CD4-positive, alpha-beta T cell treated with Interleukin-17A for 1 hour (primary cell): ENCODE measurements at regions not wholly inside any gene's neighbourhood (a gene's known extent, or its start where the extent isn't known, plus 50 kb on each side); places are given as distances from the start of the nearest gene placed in this dataset.
"Not testable (repeated sequence)": the region's sequence is repeated elsewhere in the genome, so short reads cannot be mapped to it uniquely, and the experiment has no call there.

Source experiments
- DNase-seq: peaks from one replicate; pipeline ENCODE4 v3.0.0-alpha.2; 2020

DNA sequence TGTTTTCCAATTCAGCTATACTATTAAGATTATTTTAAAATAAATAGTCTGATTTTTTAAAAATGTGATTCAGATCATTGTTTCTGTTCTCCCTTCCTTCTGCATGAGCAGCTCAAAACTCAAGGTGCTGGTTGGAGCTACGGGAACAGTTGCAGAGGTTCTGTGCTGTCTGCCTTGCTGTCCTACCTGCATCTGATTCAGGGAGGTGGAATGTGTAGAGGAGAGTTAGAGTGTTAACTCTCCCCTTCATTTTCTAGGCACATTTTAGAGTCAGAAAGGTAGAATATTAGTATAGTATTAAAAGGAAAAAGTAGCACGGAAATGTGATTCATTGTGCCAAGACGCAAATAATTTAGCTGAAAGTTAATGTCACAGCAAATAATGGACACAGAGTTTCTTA lies 188.1 kb upstream of the SLC35B3 start:
- DNase-seq, result no peak

DNA sequence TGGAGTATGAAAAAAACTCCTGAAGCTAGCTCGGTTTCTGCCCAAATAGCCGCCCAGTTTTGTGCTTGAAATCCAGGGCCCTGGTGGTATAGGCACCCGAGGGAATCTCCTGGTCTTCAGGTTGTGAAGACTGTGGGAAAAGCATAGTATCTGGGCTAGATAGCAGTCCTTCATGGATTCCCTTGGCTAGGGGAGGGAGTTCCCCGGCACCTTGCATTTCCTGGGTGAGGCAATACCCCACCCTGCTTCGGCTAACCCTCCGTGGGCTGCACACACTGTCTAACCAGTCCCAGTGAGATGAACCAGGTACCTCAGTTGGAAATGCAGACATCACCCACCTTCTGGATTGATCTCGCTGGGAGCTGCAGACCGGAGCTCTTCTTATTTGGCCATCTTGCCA lies 184.5 kb upstream of the SLC35B3 start:
- no peak for DNase-seq

DNA sequence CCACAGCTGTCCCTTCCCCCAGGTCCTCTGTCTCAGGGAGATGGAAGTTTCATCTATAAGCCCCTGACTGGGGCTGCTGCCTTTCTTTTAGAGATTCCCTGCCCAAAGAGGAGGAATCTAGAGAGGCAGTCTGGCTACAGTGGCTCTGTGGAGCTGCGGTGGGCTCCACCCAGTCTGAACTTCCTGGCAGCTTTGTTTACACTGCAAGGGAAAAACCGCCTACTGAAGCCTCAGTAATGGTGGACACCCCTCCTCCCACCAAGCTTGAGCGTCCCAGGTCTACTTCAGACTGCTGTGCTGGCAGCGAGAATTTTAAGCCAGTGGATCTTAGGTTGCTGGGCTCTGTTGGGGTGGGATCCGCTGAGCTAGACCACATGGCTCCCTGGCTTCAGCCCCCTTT lies 184.1 kb upstream of the SLC35B3 start:
- DNase-seq, result not testable (repeated sequence)

DNA sequence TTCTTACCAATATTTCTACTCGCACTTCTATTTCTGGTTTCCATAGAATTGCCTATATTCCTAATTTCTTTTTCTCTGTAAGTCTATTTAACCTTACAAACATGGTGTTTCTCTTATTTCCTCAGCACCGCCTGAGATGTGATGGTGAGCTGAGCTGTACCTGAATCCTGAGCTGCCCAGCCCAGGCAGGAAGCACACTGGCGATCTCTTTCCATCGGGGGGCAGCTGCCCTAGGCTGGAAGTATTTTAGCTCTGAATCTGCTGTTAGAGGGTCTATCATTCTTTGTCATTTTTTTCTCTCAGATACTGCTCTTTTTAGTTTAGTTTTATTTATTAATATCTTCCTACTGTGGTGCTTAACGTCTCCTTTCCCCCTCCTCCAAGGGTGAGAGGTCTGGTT lies 173.4 kb upstream of the SLC35B3 start:
- no peak for DNase-seq

DNA sequence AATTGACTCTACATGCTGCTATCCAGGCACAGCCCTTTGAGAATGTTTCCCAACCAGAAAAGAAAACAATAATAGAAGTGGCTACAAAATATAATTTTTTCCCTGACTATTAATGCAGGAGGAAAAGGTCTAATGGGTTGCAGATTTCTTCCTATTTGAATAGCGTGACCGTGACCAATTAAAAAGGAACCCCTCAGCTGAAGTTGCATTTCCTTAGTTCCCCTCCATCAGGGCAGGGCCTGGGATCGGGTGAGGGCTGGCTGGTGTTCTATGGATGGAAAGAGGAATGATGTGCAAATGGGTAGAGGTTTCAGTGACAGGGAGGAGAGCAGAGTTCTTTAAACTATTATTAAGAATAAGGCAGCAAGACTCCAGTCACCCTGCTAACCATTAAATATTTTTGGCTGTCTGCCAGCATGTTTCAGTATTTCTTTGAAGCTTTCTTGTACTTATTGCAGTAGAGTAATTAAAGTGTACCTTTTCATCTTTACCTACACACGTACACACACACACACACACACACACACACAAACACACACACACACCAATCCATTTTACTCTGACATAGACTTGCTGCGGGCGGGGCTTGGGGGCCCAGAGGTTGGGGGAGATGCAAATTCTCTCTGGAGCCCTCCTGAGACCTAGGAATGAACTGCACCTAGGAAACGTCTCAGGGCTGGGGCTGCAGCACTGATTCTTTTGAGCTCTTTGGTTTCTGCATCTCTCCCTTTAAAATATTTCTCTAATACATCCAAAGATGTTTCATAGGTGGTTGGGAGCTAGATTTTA lies 154.8 kb upstream of the SLC35B3 start:
- DNase-seq, result no peak

DNA sequence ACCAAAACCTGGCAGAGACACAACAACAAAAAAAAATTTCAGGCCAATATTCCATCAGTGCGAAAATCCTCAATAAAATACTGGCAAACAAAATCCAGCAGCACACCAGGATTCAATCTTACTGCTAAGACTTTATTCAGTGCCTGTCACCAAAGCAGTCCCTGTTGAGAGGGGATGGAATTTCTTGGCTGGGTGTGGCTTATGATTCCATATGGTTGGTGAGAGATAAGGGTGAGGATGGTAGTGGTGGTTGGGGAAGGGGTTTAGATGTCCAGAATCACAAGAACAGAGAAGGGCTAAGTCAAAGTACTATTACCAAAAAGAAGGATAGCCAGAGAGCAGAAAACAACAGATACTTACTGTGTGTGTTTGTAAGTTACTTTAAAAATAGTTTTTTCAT lies 152.8 kb upstream of the SLC35B3 start:
- DNase-seq, result no peak

DNA sequence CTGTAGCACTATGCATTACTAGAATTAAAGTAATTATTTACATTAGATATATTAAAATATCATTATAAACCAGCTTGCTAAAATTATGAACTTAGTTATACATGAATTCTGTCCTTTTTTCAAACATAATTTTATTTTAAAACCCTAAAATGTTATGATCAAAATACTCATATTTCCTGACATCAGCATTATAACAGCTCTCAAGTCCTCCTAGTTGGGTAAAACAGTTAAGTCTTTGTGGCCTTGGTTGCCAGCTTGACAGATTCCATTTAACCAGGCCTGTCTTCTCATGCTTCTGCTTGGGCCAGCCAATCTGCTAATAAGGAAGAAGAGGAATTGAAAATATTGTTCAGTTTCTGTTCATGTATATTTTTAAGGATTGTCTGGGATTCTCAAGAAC lies 147.9 kb upstream of the SLC35B3 start:
- DNase-seq, result no peak

DNA sequence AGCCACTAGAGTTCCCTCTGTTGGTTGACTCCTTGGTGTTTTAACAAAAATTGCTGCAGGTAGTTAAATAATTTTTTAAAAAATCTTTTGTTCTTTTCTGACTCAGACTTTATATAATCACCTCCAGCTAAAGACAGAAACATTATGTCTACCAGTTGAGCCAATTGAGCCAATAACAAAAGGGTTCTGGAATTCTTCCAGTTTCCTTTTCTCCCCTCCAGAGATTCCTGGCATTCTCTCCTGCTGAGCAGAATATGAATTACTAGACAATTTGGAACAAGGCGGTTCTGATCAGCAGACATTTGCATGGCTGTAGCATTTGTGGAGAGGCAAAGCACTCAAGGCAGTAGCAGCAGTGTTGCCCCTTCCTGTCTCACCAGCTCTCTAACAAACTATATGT lies 144.0 kb upstream of the SLC35B3 start:
- no peak for DNase-seq

DNA sequence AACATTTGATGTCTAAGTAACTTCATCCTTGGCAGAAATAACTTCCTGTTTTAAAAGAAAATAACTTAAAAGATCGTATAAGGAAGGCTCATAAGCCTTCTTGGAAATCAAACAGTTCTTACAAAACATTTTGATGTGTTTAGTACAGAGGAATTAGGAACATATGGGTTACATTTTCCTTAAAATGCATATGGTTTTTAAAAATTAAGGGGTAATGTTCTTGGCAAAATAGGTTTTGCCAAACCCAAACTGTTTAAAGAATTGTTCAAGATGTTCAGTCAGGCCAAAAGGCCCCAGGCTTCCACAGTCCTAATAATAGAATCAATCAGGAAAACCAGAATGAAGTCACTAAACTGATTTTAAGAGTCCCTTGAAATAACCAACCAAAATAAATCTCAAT lies 142.7 kb upstream of the SLC35B3 start:
- DNase-seq, result no peak

DNA sequence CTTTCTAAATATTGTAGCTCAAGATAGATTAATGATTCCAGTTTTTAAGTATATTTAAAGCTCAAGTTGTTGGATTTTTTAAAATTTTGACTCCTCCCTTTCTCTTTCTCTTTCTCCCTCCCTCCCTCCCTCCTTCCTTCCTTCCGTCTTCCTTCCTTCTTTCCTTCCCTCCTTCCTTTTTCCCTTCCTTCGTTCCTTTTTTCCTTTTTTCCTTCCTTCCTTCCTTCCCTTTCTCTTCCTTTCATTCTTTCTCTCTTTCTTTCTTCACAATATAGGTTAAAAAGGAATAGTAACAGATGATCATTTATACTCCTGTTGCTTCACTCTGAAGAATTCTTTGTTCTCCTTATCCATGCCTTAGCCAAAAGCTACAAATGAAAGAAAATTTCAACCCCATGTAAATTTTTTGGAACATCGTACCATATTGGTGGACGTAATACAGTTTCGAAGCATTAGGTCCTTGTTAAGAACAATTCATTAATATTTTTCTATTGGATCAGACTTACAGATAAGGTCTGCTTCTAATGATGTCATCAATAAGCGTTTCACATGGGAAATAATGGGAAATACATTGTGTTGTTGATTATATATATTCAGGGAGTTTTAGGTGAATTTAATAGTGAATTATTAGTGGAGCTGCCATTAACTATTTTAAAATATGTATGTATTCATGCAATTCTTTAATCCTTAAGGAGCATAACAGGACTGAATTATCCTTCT lies 139.6 kb upstream of the SLC35B3 start:
- no peak for DNase-seq

DNA sequence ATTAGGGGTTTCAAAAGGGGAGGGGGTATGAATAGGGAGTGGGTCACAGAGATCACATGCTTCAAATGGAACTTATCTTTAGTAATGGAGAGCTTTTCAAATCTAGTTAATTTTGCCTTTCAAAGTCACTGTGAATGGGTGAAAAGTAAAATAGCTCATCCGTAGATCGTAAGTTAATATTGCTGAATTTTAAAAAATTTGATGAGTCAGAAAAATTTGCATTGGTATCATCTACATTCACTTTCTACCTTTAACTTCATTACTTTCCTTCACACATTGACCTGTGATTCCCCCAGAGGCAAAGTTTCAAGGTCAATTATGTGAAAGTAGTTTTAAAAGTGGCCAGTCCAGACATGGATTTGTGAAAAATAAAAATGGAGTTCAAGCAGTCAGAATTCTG lies 139.0 kb upstream of the SLC35B3 start:
- DNase-seq, result no peak

DNA sequence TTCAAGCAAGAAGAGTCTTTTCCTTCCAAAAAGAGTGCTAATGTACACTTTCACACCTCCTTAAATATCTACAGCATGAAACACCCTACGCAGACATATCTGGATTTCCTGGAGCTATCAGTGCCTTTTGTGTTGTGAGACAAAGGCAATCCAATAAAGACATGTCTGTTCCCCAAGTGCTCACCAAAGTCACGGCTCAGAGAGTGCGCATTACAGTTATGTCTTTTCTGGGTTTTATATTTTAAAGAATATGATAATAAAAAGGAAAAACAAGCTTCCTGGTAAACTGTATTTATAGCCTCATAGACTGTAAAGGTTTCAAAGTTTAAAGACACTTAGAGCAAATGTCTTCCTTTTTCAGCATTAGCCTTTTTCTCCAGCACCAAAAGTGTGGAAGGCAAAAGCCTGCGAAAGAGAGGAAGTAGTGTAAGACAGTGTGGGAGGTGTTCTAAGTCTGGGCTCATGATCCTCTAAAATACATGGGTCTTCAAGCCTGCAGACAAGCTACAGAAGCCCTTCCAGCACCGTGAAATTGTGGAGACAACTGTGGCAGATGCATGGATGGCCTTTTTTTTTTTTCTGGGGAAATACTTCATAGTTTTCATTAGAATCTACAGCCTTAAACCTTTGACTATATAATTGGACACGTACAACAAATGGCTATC lies 135.0 kb upstream of the SLC35B3 start:
- no peak for DNase-seq

DNA sequence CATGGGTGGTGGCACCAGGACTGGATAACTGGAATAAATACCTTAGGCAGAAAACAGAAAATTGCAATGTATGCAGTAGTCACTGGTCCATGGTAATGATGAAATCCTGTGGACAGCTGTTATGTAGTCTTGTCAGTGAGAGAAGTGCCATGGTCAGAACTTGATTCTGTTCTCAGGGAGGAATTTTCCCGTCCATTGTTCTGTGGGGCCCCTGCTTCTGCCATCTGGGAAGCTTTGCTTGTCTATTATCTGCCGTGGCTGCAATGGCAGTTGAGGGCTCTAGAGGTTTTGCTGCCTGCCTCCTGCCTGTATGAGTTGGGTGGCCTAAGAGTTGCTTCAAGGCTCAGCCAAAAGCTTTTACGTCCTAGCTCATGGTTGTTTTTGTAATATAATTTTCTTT lies 126.8 kb upstream of the SLC35B3 start:
- DNase-seq, result no peak

DNA sequence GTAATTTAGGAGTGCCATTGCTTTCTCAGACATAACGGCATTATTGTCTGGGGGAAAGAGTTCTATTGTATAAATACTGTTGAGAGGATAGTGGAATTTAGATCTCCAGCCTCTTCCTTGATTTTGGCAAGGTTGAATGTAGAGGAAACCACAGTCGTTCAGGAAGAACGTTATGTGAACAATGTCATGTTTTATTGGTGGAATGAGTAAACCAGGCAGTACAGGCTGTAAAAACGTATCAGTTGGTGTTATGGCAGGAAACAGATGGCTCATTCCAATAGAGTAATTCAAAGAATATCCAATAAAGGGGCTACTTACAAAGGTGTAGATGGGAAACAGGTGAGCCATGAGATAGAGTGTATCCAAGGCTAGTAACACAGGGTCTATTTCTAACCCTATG lies 123.6 kb upstream of the SLC35B3 start:
- no peak for DNase-seq

DNA sequence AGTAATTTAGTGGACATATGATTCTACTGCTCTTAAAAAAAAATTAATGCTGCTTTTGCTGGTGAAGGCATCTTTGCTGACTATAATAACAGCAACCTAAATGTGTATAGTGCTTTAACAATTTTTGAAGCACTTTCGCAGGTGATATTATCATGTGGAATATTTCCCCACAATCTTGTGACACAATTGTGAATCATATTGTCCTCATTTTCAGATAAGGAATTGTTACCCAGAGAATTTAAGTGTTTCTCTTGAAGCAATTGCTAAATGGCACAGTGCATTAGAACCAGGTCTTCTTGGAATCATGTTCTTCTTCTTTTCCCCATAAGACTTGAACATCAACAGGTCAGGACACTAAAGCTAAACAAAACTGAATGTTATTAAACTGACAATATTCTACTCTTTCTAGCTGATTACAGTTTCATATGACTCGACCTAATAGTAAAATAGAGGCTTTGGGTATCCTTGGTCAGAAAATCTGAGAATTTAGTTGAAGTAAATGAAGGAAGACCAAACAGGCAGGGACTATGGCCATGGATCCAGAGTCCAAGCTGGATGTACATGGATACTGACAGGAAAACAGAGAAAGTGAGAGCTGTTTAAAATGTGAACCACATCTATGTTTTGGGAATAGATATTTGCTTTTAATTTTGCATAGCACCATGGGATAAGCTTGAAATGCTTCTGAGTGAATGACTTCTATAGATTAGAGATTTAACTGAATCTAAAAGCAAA lies 121.8 kb upstream of the SLC35B3 start:
- DNase-seq, result no peak

DNA sequence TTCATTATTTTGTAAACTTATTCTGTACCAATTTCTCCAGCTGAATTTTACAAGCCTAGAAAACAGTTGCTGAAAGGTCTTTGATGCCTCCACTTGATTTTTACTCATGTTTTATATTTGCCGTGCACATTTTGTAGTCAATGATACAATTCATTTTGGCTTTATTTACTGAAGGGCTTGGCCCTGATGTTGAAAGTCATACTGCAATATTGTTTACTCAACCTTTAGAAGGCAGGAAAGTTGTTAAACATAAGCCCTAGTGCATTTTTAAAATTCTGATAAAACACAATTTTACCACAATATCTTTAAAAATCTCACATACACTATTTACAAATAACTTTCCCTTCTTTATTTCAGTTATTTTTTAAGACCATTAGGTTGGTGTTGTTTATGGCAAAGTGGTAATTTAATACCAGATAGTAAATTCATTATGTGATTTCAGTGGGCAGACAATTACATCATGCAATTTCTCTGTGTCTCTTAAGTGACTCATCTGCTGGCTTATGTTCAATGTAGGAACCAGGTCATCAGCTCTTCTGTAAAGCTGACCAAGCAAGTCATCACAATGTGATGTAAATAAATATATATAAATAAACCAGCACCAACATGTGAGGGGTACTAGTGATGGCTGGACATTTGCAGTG lies 121.1 kb upstream of the SLC35B3 start:
- DNase-seq, result no peak

DNA sequence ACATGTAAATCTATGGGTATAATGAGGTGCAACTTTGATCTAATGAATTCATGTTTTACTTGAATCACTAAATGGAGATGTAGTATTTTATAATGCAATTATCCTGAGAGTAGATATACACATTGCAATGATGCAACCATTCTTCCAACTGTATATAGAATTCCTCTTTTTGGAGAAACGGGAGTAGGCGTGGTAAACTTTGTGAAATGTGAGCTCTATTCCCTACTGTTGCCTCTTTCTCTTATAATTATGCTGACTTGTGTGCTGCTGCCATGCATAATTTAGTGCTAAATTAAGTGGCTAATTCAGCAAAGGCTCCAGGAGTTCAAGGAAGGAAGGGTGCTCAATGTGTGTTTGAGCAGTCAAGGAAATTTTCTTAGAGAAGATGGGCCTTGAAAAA lies 116.6 kb upstream of the SLC35B3 start:
- DNase-seq, result no peak

DNA sequence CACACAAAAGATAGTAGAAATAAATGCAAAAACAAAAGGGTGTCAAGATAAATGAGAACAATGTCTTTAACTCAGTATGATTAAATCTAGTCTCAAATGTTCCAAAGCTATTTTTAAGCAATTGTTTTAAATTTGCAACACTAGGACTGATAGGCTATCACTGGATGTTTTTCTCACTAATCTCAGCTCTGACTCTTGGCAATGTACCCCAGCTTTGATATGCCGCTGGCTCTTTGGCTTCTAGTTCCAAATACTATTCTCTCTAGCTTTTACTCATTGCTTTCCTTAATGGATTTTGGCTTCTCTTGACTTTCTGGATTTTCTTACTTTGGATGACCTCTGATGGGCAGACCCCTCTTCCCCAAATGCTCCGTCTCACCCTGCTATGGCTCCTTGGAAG lies 116.0 kb upstream of the SLC35B3 start:
- no peak for DNase-seq

DNA sequence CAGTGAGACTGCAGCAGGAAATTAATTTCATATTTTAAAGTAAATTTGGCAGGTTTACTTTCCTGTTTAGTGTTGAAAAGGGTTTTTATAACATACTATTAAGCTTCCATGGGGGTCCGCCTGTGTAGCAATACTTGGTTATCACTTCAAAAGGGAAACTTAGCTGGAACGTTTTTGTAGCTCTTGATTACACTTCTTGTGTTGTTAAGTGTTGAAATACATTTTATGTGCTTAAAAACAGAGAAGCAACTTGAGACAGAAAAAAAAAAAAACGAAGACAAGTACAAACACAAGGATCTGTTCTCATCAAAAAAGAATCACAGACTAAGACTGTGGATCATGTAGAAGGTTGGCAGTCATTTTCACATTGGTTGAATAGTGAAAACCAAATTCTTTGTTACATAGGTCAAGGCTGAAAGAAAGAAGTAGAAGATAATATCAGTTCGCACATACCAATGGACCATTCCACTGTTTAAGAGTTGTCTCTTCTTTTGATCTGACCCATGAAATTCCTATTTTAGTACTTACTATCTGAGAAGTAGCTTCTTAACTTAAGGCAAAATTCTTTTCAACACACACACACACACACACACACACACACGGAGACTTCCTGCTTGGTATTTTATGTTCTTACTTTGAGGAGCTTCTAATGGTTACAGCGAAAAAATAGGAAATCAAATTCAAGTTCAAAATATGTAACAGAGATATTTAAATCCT lies 113.9 kb upstream of the SLC35B3 start:
- DNase-seq, result no peak

DNA sequence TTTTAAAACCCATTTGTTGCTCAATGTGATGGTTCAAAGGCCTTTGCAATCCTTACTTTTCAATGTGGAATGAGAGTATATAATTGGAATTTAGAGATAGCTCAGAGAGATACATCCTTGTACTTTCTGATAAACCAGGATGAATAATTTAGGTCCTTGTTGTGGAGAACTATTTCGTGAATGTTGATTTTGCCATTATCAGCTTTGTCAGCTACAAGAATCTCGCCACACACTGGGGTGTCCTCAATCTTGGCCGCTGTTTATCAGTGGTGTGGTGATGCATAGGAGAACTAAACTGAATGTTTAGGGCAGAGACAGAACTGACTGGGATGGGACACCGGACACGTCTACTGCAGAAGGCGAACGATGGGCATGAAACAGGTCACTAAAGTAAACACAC lies 111.2 kb upstream of the SLC35B3 start:
- DNase-seq, result no peak

DNA sequence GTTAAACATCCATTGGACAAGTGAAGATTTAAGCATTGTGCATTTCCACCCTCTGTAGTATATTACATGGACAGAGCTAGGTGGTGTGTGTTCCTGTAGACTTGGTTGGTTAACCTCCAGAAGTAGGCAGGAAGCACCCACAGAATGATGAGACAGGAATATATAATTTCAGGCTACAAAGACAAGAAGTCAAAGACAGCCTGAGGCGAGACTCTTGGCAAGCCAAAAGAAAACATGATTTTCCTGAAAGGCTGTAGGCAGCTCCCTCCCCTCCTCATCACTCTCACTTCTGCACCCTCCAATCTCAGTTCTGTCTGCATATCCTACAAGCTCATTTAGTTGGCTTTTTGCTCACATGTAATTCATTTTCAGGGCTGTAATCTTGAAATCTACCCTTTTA lies 110.0 kb upstream of the SLC35B3 start:
- no peak for DNase-seq

DNA sequence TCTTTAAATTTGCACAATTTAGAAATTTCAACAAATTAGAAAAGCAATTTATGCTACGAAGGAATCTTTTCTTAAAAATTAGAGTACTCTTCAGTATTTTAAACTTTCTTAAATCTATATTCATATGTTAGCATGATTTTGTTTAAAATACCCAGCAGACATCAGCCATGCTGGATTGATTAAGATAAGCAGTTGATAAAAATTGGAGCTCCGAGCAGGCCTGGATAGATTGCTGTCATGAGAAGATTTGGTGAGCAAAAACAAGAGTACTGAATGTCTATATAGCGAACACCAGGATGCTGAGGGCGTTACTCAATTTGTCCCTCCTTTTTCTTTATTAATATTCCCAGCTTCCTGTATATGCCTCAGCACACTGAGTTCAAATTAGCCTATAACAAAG lies 108.4 kb upstream of the SLC35B3 start:
- DNase-seq, result no peak
